ENCODE measurements at regions not wholly inside any gene's neighbourhood (a gene's known extent, or its start where the extent isn't known, plus 50 kb on each side); places are given as distances from the start of the nearest gene placed in this dataset.
"Not testable (repeated sequence)": the region's sequence is repeated elsewhere in the genome, so short reads cannot be mapped to it uniquely, and the experiment has no call there.

GRCh38 chr9:41658706-41659105 lies 469.6 kb upstream of the ZNG1F start:
- not testable (repeated sequence) for TF ChIP-seq CTCF (optimal IDR thresholded peaks at IDR 0.05 in 1 of 3, IDR thresholded peaks at IDR 0.05 in 1 of 3, conservative IDR thresholded peaks at IDR 0.05 in 1 of 3; ENCODE audit: extremely low read depth in 1 of 3, insufficient read depth in 2 of 3, low read length in 3 of 3); EZH2 (IDR thresholded peaks at IDR 0.05; ENCODE audit: low read length)
